ENCODE measurements at regions not wholly inside any gene's neighbourhood (a gene's known extent, or its start where the extent isn't known, plus 50 kb on each side); places are given as distances from the start of the nearest gene placed in this dataset.
"Not testable (repeated sequence)": the region's sequence is repeated elsewhere in the genome, so short reads cannot be mapped to it uniquely, and the experiment has no call there.

DNA sequence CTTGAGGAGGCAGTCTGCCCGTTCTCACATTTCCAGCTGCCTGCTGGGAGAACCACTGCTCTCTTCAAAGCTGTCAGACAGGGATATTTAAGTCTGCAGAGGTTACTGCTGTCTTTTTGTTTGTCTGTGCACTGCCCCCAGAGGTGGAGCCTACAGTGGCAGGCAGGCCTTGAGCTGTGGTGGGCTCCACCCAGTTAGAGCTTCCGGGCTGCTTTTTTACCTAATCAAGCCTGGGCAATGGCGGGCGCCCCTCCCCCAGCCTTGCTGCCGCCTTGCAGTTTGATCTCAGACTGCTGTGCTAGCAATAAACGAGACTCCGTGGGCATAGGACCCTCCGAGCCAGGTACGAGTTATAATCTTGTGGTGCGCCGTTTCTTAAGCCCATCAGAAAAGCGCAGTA, 414.6 kb upstream of the GRIN3A start:
- H3K4me3 Mint-ChIP-seq = not testable (repeated sequence)
- peaks cover 0 to 30% (median 4%) of the 10 kb centered on the region in 7 donors for H3K9me3 Mint-ChIP-seq

DNA sequence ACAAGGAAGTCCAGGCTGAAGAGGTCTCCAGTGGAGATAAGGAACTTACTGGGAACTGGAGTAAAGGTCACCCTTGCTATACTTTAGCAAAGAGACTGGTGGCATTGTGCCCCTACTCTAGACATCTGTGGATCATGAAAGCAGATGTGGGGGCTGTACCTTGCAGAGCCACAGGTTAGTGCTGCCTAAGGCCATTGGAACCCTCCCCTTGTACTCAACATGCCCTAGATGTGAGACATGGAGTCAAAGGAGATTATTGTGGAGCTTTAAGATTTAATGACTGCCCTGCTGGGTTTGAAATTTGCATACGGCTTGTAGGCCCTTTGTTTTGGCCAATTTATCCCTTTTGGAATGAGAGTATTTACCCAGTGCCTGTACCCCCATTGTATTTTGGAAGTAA, 397.3 kb upstream of the GRIN3A start:
- Mint-ChIP-seq H3K4me1 (no peaks in the 10 kb centered on the region), H3K36me3 (no peaks in the 10 kb centered on the region), H3K9me3 (peaks cover 0 to 14% (median 5%) of the 10 kb centered on the region in 7 donors), H3K27ac (no peak overlapping the region), H3K27me3 (peaks cover 5% of the 10 kb centered on the region), H3K4me3 (peak overlapping the region in 1 of 4 donors; percentile 2)
- Histone ChIP-seq H3K27ac (ENCODE audit: insufficient read depth, low read length, poor library complexity, severe bottlenecking) (no peak overlapping the region), H3K27me3 (ENCODE audit: control insufficient read depth, insufficient read depth, low read length) (no peaks in the 10 kb centered on the region), H3K9me3 (ENCODE audit: control insufficient read depth in 2 of 2, low read length in 2 of 2) (peaks cover 2 to 3% of the 10 kb centered on the region in 2 experiments), H3K36me3 (ENCODE audit: control insufficient read depth, insufficient read depth, low read length) (no peaks in the 10 kb centered on the region), H3K4me3 (ENCODE audit: low read depth, low read length) (no peak overlapping the region), H3K4me1 (ENCODE audit: control insufficient read depth, insufficient read depth, low read length, poor library complexity, severe bottlenecking) (no peaks in the 10 kb centered on the region)
- ATAC-seq (ENCODE audit: low read depth in 2 of 2) (no peak), DNase-seq (no peak)

More for the DNA sequence above, 414.6 kb upstream of the GRIN3A start:
- H3K27me3 ChIP-seq (ENCODE audit: control insufficient read depth, insufficient read depth, low read length); H3K9me3 ChIP-seq (ENCODE audit: control insufficient read depth in 2 of 2, low read length in 2 of 2); H3K36me3 Mint-ChIP-seq; ATAC-seq (ENCODE audit: low read depth in 2 of 2); H3K27ac Mint-ChIP-seq; DNase-seq; H3K4me3 ChIP-seq (ENCODE audit: low read depth, low read length); H3K36me3 ChIP-seq (ENCODE audit: control insufficient read depth, insufficient read depth, low read length); H3K27me3 Mint-ChIP-seq; H3K27ac ChIP-seq (ENCODE audit: insufficient read depth, low read length, poor library complexity, severe bottlenecking); H3K4me1 Mint-ChIP-seq; H3K4me1 ChIP-seq (ENCODE audit: control insufficient read depth, insufficient read depth, low read length, poor library complexity, severe bottlenecking): not testable (repeated sequence)

DNA sequence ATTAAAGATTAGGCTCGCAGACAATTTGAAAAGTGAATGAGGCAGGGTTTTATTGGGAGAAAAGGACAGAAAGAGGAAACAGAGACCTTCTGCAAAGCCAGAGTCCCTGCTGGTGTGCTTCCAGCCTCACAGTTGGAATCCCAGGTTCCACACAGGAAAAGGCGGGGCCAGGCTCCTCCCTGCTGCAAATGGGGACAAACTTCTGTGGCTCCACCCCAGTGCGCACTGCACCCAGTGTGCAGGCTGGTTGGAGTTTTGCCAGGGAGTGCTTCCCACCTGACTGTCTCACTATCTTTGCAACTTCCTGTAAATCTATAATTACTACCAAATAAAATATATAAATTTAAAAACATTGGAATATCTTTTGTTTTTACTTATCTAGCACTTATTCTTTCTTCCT, 386.0 kb upstream of the GRIN3A start:
- Histone ChIP-seq H3K27ac (ENCODE audit: insufficient read depth, low read length, poor library complexity, severe bottlenecking) (no peak overlapping the region), H3K4me1 (ENCODE audit: control insufficient read depth, insufficient read depth, low read length, poor library complexity, severe bottlenecking) (no peaks in the 10 kb centered on the region), H3K27me3 (ENCODE audit: control insufficient read depth, insufficient read depth, low read length) (no peaks in the 10 kb centered on the region), H3K36me3 (ENCODE audit: control insufficient read depth, insufficient read depth, low read length) (no peaks in the 10 kb centered on the region), H3K9me3 (ENCODE audit: control insufficient read depth in 2 of 2, low read length in 2 of 2) (no peaks in the 10 kb centered on the region), H3K4me3 (ENCODE audit: low read depth, low read length) (no peak overlapping the region)
- Mint-ChIP-seq H3K27ac (no peak overlapping the region), H3K4me1 (no peaks in the 10 kb centered on the region), H3K36me3 (no peaks in the 10 kb centered on the region), H3K9me3 (peaks cover 0 to 14% (median 4%) of the 10 kb centered on the region in 7 donors), H3K4me3 (no peak overlapping the region), H3K27me3 (no peaks in the 10 kb centered on the region)
- ATAC-seq (ENCODE audit: low read depth in 2 of 2) (no peak), DNase-seq (no peak)

DNA sequence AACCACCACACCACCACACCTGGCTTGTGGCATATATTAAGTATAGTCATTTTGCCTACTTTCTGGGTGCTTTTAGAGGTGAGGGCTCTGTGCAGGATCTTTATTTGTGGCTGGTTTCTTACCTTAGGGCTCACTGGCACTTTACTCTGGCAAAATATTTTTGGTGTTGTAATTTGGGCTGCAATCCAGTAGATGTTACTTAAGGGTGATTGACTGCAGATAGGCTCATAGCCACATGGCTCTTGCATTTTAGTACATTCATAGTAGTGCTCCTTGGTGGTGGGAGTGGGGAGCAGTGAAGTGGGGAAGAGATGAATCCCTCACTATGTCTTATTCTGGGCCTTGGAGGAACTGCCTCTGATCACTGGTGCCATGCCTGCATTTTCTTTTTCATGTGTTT, 376.1 kb upstream of the GRIN3A start:
- no peak overlapping the region for H3K4me3 Mint-ChIP-seq
- no peak overlapping the region for H3K4me3 ChIP-seq (ENCODE audit: low read depth, low read length)
- no peak for ATAC-seq (ENCODE audit: low read depth in 2 of 2)

DNA sequence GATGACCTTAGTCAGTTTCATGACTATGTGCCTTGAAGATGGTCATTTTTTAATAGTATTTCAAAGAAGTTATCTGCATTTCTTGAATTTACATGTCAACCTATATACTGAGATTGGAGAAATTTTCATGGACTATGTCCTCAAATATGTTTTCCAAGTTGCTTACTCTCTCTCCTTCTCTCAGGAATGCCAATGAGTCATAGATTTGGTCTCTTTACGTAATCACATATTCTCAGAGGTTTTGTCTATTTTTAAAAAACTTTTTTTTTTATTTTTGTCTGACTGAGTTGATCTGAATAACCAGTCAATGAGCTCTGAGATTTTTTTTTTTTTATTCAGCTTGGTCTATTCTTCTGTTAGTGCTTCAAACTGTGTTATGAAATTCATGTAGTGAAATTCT, 374.7 kb upstream of the GRIN3A start:
- H3K27me3 Mint-ChIP-seq = no peaks in the 10 kb centered on the region
- ATAC-seq (ENCODE audit: low read depth in 2 of 2) (no peak), DNase-seq (no peak)
- Histone ChIP-seq H3K27ac (ENCODE audit: insufficient read depth, low read length, poor library complexity, severe bottlenecking) (no peak overlapping the region), H3K27me3 (ENCODE audit: control insufficient read depth, insufficient read depth, low read length) (no peaks in the 10 kb centered on the region), H3K4me1 (ENCODE audit: control insufficient read depth, insufficient read depth, low read length, poor library complexity, severe bottlenecking) (no peaks in the 10 kb centered on the region), H3K4me3 (ENCODE audit: low read depth, low read length) (no peak overlapping the region), H3K36me3 (ENCODE audit: control insufficient read depth, insufficient read depth, low read length) (no peaks in the 10 kb centered on the region), H3K9me3 (ENCODE audit: control insufficient read depth in 2 of 2, low read length in 2 of 2) (no peaks in the 10 kb centered on the region)
- no peak overlapping the region for H3K27ac Mint-ChIP-seq
- H3K36me3 Mint-ChIP-seq = no peaks in the 10 kb centered on the region
- no peak overlapping the region for H3K4me3 Mint-ChIP-seq
- peaks cover 2 to 8% (median 4%) of the 10 kb centered on the region in 7 donors for H3K9me3 Mint-ChIP-seq
- no peaks in the 10 kb centered on the region for H3K4me1 Mint-ChIP-seq

More for the DNA sequence above, 376.1 kb upstream of the GRIN3A start:
- H3K9me3 ChIP-seq (ENCODE audit: control insufficient read depth in 2 of 2, low read length in 2 of 2) = no peaks in the 10 kb centered on the region
- no peaks in the 10 kb centered on the region for H3K36me3 ChIP-seq (ENCODE audit: control insufficient read depth, insufficient read depth, low read length)
- no peak for DNase-seq
- no peaks in the 10 kb centered on the region for H3K4me1 Mint-ChIP-seq
- no peaks in the 10 kb centered on the region for H3K36me3 Mint-ChIP-seq
- no peak overlapping the region for H3K27ac ChIP-seq (ENCODE audit: insufficient read depth, low read length, poor library complexity, severe bottlenecking)
- no peaks in the 10 kb centered on the region for H3K27me3 Mint-ChIP-seq
- H3K9me3 Mint-ChIP-seq = peaks cover 3 to 8% (median 6%) of the 10 kb centered on the region in 7 donors
- H3K4me1 ChIP-seq (ENCODE audit: control insufficient read depth, insufficient read depth, low read length, poor library complexity, severe bottlenecking) = no peaks in the 10 kb centered on the region
- H3K27me3 ChIP-seq (ENCODE audit: control insufficient read depth, insufficient read depth, low read length) = no peaks in the 10 kb centered on the region
- H3K27ac Mint-ChIP-seq = no peak overlapping the region

DNA sequence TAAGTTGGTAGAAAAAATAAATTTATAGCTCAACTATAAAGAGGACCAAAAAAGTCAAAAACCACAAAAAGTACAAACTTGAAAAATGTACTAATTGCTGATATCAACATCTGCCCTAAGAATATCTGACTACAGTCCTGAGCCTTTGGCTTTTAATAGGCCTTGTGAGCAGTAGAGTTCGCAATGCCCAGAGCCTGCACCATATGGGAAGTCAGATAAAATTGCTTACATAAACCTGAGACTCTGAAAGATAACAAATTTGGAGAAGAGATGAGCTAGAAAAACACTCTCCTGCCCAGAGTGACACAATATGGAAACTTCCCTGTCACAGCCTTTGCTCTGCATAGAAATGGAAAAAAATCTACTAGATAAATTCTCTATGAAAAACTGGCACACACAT, 368.0 kb upstream of the GRIN3A start:
- Mint-ChIP-seq H3K27ac (no peak overlapping the region), H3K4me1 (no peaks in the 10 kb centered on the region), H3K4me3 (no peak overlapping the region), H3K27me3 (no peaks in the 10 kb centered on the region), H3K36me3 (no peaks in the 10 kb centered on the region), H3K9me3 (peaks cover 0 to 5% (median 4%) of the 10 kb centered on the region in 7 donors)
- H3K4me1 ChIP-seq (ENCODE audit: control insufficient read depth, insufficient read depth, low read length, poor library complexity, severe bottlenecking) = no peaks in the 10 kb centered on the region
- no peak for DNase-seq
- H3K27ac ChIP-seq (ENCODE audit: insufficient read depth, low read length, poor library complexity, severe bottlenecking) = no peak overlapping the region
- no peak for ATAC-seq (ENCODE audit: low read depth in 2 of 2)
- H3K27me3 ChIP-seq (ENCODE audit: control insufficient read depth, insufficient read depth, low read length) = no peaks in the 10 kb centered on the region
- no peaks in the 10 kb centered on the region for H3K9me3 ChIP-seq (ENCODE audit: control insufficient read depth in 2 of 2, low read length in 2 of 2)
- no peak overlapping the region for H3K4me3 ChIP-seq (ENCODE audit: low read depth, low read length)
- no peaks in the 10 kb centered on the region for H3K36me3 ChIP-seq (ENCODE audit: control insufficient read depth, insufficient read depth, low read length)

DNA sequence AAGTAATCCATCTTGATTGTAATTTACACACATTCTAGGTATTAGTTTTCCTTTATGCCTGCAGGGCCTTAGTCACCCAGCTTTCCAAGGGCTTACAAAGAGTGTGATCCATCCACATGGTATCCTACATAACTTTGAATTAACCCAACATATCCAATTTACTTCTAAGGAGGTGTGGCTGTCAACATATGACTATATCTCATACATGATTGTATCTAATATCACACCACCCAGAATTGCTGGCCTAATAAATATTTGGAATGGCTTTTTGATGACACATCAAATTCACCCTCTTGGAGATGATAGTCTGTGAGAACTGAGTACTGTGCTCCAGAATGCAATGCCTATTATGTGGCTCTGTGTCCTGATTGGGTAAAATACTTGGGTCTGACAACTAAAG, 363.3 kb upstream of the GRIN3A start:
- H3K27me3 Mint-ChIP-seq = no peaks in the 10 kb centered on the region
- no peaks in the 10 kb centered on the region for H3K36me3 Mint-ChIP-seq
- H3K27ac Mint-ChIP-seq = no peak overlapping the region
- ATAC-seq (ENCODE audit: low read depth in 2 of 2) (no peak), DNase-seq (no peak)
- H3K4me1 Mint-ChIP-seq = no peaks in the 10 kb centered on the region
- no peaks in the 10 kb centered on the region for H3K27me3 ChIP-seq (ENCODE audit: control insufficient read depth, insufficient read depth, low read length)
- no peaks in the 10 kb centered on the region for H3K9me3 ChIP-seq (ENCODE audit: control insufficient read depth in 2 of 2, low read length in 2 of 2)
- no peak overlapping the region for H3K4me3 Mint-ChIP-seq
- H3K9me3 Mint-ChIP-seq = peaks cover 0 to 25% (median 1%) of the 10 kb centered on the region in 7 donors
- H3K4me1 ChIP-seq (ENCODE audit: control insufficient read depth, insufficient read depth, low read length, poor library complexity, severe bottlenecking) = no peaks in the 10 kb centered on the region
- H3K4me3 ChIP-seq (ENCODE audit: low read depth, low read length) = no peak overlapping the region
- H3K36me3 ChIP-seq (ENCODE audit: control insufficient read depth, insufficient read depth, low read length) = no peaks in the 10 kb centered on the region
- no peak overlapping the region for H3K27ac ChIP-seq (ENCODE audit: insufficient read depth, low read length, poor library complexity, severe bottlenecking)

DNA sequence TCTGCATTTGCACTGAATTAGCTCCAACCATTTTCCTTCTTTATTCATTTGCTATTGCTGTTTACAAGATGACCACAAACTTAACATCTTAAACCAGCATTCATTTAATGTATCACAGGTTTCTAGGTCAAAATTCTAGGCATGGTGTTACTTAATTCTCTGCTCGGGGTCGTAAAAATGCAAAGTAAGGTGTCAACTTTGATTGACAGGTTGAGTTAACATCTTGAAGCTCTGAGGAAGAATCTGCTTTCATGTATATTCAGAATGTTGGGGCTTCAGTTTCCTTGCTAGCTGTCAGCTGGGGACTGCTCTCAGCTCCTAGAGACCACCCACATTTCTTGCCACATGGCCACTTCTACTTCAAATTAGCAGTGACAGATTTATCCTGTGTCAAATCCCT, 348.7 kb upstream of the GRIN3A start:
- Mint-ChIP-seq H3K4me3 (no peak overlapping the region), H3K9me3 (peaks cover 0 to 5% (median 3%) of the 10 kb centered on the region in 7 donors), H3K4me1 (no peaks in the 10 kb centered on the region), H3K27ac (no peak overlapping the region), H3K36me3 (no peaks in the 10 kb centered on the region), H3K27me3 (no peaks in the 10 kb centered on the region)
- H3K36me3 ChIP-seq (ENCODE audit: control insufficient read depth, insufficient read depth, low read length) = no peaks in the 10 kb centered on the region
- no peaks in the 10 kb centered on the region for H3K9me3 ChIP-seq (ENCODE audit: control insufficient read depth in 2 of 2, low read length in 2 of 2)
- H3K27ac ChIP-seq (ENCODE audit: insufficient read depth, low read length, poor library complexity, severe bottlenecking) = no peak overlapping the region
- no peaks in the 10 kb centered on the region for H3K4me1 ChIP-seq (ENCODE audit: control insufficient read depth, insufficient read depth, low read length, poor library complexity, severe bottlenecking)
- no peak for DNase-seq
- no peak for ATAC-seq (ENCODE audit: low read depth in 2 of 2)
- no peak overlapping the region for H3K4me3 ChIP-seq (ENCODE audit: low read depth, low read length)
- no peaks in the 10 kb centered on the region for H3K27me3 ChIP-seq (ENCODE audit: control insufficient read depth, insufficient read depth, low read length)
